Endothelial cell of umbilical vein (primary cell): ENCODE measurements at regions not wholly inside any gene's neighbourhood (a gene's known extent, or its start where the extent isn't known, plus 50 kb on each side); places are given as distances from the start of the nearest gene placed in this dataset.

Experiments used
- CTCF ChIP-seq, 2 donors: IDR thresholded peaks; 1 replicate in 1 of 2; 2 replicates in 1 of 2; pipeline ENCODE4 v1.5.1; 2011; ENCODE audit warnings: low read length in 2 of 2, mild to moderate bottlenecking in 2 of 2, moderate library complexity in 2 of 2, control low read depth in 1 of 2, inconsistent platforms in 1 of 2, low read depth in 1 of 2; ENCODE audit not compliant: insufficient read depth in 1 of 2; ENCODE audit errors: extremely low read depth in 1 of 2
- EZH2 ChIP-seq: IDR thresholded peaks from 2 replicates; pipeline ENCODE4 v1.6.1; 2012; ENCODE audit warnings: borderline replicate concordance, low read depth, mild to moderate bottlenecking, moderate library complexity, low read length, inconsistent platforms; ENCODE audit not compliant: severe bottlenecking
- FOS ChIP-seq: IDR thresholded peaks from 2 replicates; pipeline ENCODE4 v1.6.1; 2011; ENCODE audit warnings: mild to moderate bottlenecking, low read length, moderate library complexity, borderline replicate concordance; ENCODE audit not compliant: insufficient read depth
- JUN ChIP-seq: IDR thresholded peaks from 2 replicates; pipeline ENCODE4 v1.6.1; 2011; ENCODE audit warnings: borderline replicate concordance, low read depth; ENCODE audit not compliant: insufficient read length, insufficient read depth
- MAX ChIP-seq: IDR thresholded peaks from 2 replicates; pipeline ENCODE4 v1.6.1; 2011; ENCODE audit not compliant: insufficient read depth, insufficient read length
- POLR2A ChIP-seq: IDR thresholded peaks from 2 replicates; pipeline ENCODE4 v1.6.1; 2012; ENCODE audit warnings: low read depth, mild to moderate bottlenecking, control low read depth, low read length
- POLR2AphosphoS5 ChIP-seq: IDR thresholded peaks from 2 replicates; pipeline ENCODE4 v1.6.1; 2012; ENCODE audit warnings: low read depth, mild to moderate bottlenecking, control low read depth, low read length, moderate library complexity; ENCODE audit not compliant: insufficient read depth

DNA sequence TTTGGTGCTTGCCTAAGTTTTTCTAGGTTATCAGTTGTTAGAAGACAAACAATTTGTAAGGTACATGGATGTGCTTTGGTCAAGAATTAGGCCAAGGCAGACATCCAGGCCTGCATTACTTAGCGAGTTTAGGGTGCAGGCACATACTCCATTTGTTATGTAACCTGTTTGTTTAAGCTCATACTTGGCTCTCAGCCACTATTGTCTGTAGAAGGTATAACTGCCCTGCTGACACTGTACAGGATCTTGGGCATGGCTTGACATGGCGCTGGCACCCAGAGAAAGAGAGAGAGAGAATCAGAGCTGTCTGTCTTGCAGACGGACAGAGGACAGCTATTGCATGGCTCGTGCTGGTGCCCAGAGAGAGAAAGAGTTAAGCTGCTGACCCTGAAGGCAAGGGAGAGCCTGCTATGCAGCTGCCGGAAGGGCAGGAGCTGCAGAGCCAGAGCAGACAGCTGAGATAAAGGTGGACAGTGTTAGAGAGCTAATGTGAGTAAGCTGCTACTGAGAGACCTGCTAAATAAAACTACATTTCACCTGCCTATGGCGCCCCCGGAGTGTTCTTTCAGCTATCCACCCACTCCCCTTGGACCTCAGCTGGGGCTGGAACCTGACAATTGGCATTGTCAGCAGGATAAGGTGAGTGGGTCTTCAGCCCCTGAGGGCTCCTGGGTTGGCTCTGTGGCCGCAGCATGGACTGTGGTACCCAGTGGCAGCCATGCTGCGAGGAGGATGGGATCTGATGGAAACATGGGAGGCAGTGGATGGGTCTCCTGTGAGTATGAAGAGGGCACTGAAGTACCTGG is 120.9 kb upstream of the TMEM106B start:
- no peak for TF ChIP-seq CTCF (IDR thresholded peaks at IDR 0.05; ENCODE audit: extremely low read depth in 1 of 2, insufficient read depth in 1 of 2, low read depth in 1 of 2, low read length in 2 of 2)
- no peak for TF ChIP-seq POLR2AphosphoS5
- no peak for TF ChIP-seq EZH2
- no peak for TF ChIP-seq POLR2A
- TF ChIP-seq MAX: no peak
- no peak for TF ChIP-seq JUN
- no peak for TF ChIP-seq FOS
